ENCODE measurements at regions not wholly inside any gene's neighbourhood (a gene's known extent, or its start where the extent isn't known, plus 50 kb on each side); places are given as distances from the start of the nearest gene placed in this dataset.
A peak's percentile ranks its signal among the peaks of the same experiment; 100 is the strongest.

DNA sequence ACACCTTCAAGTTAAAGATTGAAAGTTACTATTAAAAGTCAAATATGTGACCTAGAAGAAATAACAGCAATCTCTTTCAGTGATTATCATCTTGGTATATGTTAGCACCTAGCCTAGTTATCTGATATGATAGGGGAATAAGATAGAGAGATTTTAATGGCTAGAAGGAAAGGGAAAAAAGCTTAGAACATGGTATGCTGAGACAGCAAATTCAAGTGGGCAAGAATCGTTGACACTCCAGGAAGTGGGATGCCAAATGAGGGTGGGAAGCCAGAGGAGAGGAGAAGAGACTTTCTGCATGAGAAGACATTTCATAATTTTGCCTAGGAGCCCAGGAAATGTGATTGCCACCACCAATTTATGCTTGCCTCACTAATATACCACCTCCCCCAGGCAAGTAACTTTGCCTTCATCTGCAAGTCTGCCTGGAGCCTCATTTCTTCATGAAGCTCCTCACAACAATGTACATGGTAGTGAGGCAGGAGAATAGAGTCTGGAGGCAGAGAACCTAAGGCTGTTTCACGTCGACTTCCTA, 504.9 kb downstream of the TNS1 start:
- DNase-seq (ENCODE audit: low spot score), result no peak
- BruUV-seq (replicated peaks), result no TSS peak
- intact Hi-C loops (cut with micrococcal nuclease; ENCODE audit: unreplicated experiment), result no loop called here
- H3K9ac ChIP-seq (ENCODE audit: insufficient read depth, low read depth, low read length), result no peak overlapping the region
- in situ Hi-C loops (cut with HindIII; ENCODE audit: extremely low pct_ligation_motif_present, low pct_unique_long_range_greater_than_20kb), result no loop called here
- no peak overlapping the region for H3K4me3 ChIP-seq (replicated peaks in 1 of 3; ENCODE audit: insufficient read depth in 1 of 3, low read depth in 2 of 3, low read length in 3 of 3)
- H3K4me2 ChIP-seq (ENCODE audit: low read depth, low read length), result no peak overlapping the region
- ChIA-PET CTCF (ENCODE audit: low intra/inter-chr PET ratio, low total read pairs) (no interaction called here), POLR2A (no interaction called here)
- H3K9me3 ChIP-seq (ENCODE audit: low read length), result no peaks in the 10 kb centered on the region
- no peaks in the 10 kb centered on the region for H4K20me1 ChIP-seq (ENCODE audit: insufficient read depth, low read length)
- no peaks in the 10 kb centered on the region for H3K4me1 ChIP-seq (ENCODE audit: insufficient read depth, low read length)
- peak; percentile 83 for TF ChIP-seq MAFF (IDR thresholded peaks at IDR 0.05; ENCODE audit: low read depth, low read length)
- TF ChIP-seq, protein P1, sequence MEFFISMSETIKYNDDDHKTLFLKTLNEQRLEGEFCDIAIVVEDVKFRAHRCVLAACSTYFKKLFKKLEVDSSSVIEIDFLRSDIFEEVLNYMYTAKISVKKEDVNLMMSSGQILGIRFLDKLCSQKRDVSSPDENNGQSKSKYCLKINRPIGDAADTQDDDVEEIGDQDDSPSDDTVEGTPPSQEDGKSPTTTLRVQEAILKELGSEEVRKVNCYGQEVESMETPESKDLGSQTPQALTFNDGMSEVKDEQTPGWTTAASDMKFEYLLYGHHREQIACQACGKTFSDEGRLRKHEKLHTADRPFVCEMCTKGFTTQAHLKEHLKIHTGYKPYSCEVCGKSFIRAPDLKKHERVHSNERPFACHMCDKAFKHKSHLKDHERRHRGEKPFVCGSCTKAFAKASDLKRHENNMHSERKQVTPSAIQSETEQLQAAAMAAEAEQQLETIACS (CRISPR knock-in tag; IDR thresholded peaks at IDR 0.05), result no peak
- TF ChIP-seq HNF4A (CRISPR knock-in tag; IDR thresholded peaks at IDR 0.05), result no peak
- no peak for TF ChIP-seq TCF7L2 (IDR thresholded peaks at IDR 0.05; ENCODE audit: low read depth, low read length)
- TF ChIP-seq ZNF557 (CRISPR knock-in tag; IDR thresholded peaks at IDR 0.05), result no peak
- TF ChIP-seq ZNF20 (CRISPR knock-in tag; IDR thresholded peaks at IDR 0.05), result no peak
- TF ChIP-seq KLF16 (CRISPR knock-in tag; IDR thresholded peaks at IDR 0.05), result no peak
- peak; percentile 88 to 90 for TF ChIP-seq MAFK (conservative IDR thresholded peaks at IDR 0.05 in 1 of 2, IDR thresholded peaks at IDR 0.05 in 1 of 2; ENCODE audit: low read length in 2 of 2)
- no peak for TF ChIP-seq ZNF720 (CRISPR knock-in tag; IDR thresholded peaks at IDR 0.05)
- TF ChIP-seq ZFP90 (CRISPR knock-in tag; IDR thresholded peaks at IDR 0.05; ENCODE audit: borderline replicate concordance), result no peak
- TF ChIP-seq EZH2 (conservative IDR thresholded peaks at IDR 0.05; ENCODE audit: low read depth, low read length), result no peak
- TF ChIP-seq ZNF878 (CRISPR knock-in tag; IDR thresholded peaks at IDR 0.05), result no peak
- H3K27ac ChIP-seq (ENCODE audit: extremely low read length, insufficient read depth, low read length), result no peak overlapping the region
- no peaks in the 10 kb centered on the region for H3K79me2 ChIP-seq (ENCODE audit: insufficient read depth, low read length)
- 0% methylated on average over 3 of the region's 3 CpGs for WGBS (ENCODE audit: low lambda C conversion rate)
- FAIRE-seq, result no peak
- no peak overlapping the region for H2AFZ ChIP-seq (ENCODE audit: low read length)
- H3K27me3 ChIP-seq (ENCODE audit: control insufficient read depth in 1 of 2, insufficient read depth in 2 of 2, low read length in 2 of 2), result no peaks in the 10 kb centered on the region; a peak in 1 of 5 replicates
- no peak for ATAC-seq
- H3K36me3 ChIP-seq (replicated peaks in 1 of 2; ENCODE audit: control insufficient read depth in 1 of 2, insufficient read depth in 2 of 2, low read length in 2 of 2), result no peaks in the 10 kb centered on the region
